PFSK-1 (cell line): ENCODE measurements at regions not wholly inside any gene's neighbourhood (a gene's known extent, or its start where the extent isn't known, plus 50 kb on each side); places are given as distances from the start of the nearest gene placed in this dataset.

ENCODE experiments used
- FOXP2 ChIP-seq: optimal IDR thresholded peaks from 2 replicates; pipeline ENCODE3; 2011; ENCODE audit warnings: borderline replicate concordance, control low read depth, inconsistent platforms; ENCODE audit not compliant: insufficient read depth; ENCODE audit errors: extremely low read length, extremely low read depth
- POLR2AphosphoS5 ChIP-seq: IDR thresholded peaks from 2 replicates; pipeline ENCODE4 v1.6.1; 2012; ENCODE audit warnings: low read depth, mild to moderate bottlenecking, control low read depth, low read length, moderate library complexity
- REST ChIP-seq, 2 experiments: IDR thresholded peaks; 2 replicates each; pipeline versions ENCODE4 v1.6.1 to v1.8.0; 2011 to 2012; ENCODE audit warnings: low read depth in 2 of 2, low read length in 2 of 2, control low read depth in 1 of 2, inconsistent platforms in 1 of 2, mild to moderate bottlenecking in 1 of 2, moderate library complexity in 1 of 2; ENCODE audit not compliant: insufficient read depth in 1 of 2
- SIN3A ChIP-seq: IDR thresholded peaks from 2 replicates; pipeline ENCODE4 v1.6.1; 2012; ENCODE audit warnings: mild to moderate bottlenecking, low read length, moderate library complexity, borderline replicate concordance; ENCODE audit not compliant: insufficient read depth
- TAF1 ChIP-seq: IDR thresholded peaks from 2 replicates; pipeline ENCODE4 v1.6.1; 2012; ENCODE audit warnings: low read length, control low read depth, borderline replicate concordance; ENCODE audit not compliant: insufficient read depth

GRCh38 chr5:175060257-175060656 lies 335.9 kb downstream of the MSX2 start:
- TF ChIP-seq REST (IDR thresholded peaks at IDR 0.05; ENCODE audit: insufficient read depth in 1 of 2, low read depth in 2 of 2, low read length in 2 of 2), result no peak
- no peak for TF ChIP-seq TAF1
- no peak for TF ChIP-seq SIN3A
- TF ChIP-seq FOXP2, result no peak
- no peak for TF ChIP-seq POLR2AphosphoS5

GRCh38 chr5:175059687-175060211 lies 335.4 kb downstream of the MSX2 start:
- no peak for TF ChIP-seq TAF1
- no peak for TF ChIP-seq FOXP2
- no peak for TF ChIP-seq POLR2AphosphoS5
- no peak for TF ChIP-seq REST (IDR thresholded peaks at IDR 0.05; ENCODE audit: insufficient read depth in 1 of 2, low read depth in 2 of 2, low read length in 2 of 2)
- TF ChIP-seq SIN3A, result no peak

- TF ChIP-seq TAF1, result no peak
- TF ChIP-seq FOXP2, result no peak
- no peak for TF ChIP-seq REST (IDR thresholded peaks at IDR 0.05; ENCODE audit: insufficient read depth in 1 of 2, low read depth in 2 of 2, low read length in 2 of 2)
- no peak for TF ChIP-seq SIN3A
- TF ChIP-seq POLR2AphosphoS5, result no peak
Observed at GRCh38 chr5:175056831-175057230, 332.4 kb downstream of the MSX2 start.

- no peak for TF ChIP-seq SIN3A
- no peak for TF ChIP-seq REST (IDR thresholded peaks at IDR 0.05; ENCODE audit: insufficient read depth in 1 of 2, low read depth in 2 of 2, low read length in 2 of 2)
- no peak for TF ChIP-seq POLR2AphosphoS5
- no peak for TF ChIP-seq TAF1
- TF ChIP-seq FOXP2, result no peak
Observed at GRCh38 chr5:175054243-175054642, 329.9 kb downstream of the MSX2 start.

- TF ChIP-seq REST (IDR thresholded peaks at IDR 0.05; ENCODE audit: insufficient read depth in 1 of 2, low read depth in 2 of 2, low read length in 2 of 2) (no peak), FOXP2 (no peak), SIN3A (no peak), TAF1 (no peak), POLR2AphosphoS5 (no peak)
Observed at GRCh38 chr5:175052351-175052750, 328.0 kb downstream of the MSX2 start.
